RWPE2 (cell line): ENCODE measurements at regions not wholly inside any gene's neighbourhood (a gene's known extent, or its start where the extent isn't known, plus 50 kb on each side); places are given as distances from the start of the nearest gene placed in this dataset.
"Not testable (repeated sequence)": the region's sequence is repeated elsewhere in the genome, so short reads cannot be mapped to it uniquely, and the experiment has no call there.

ENCODE experiments used
- ATAC-seq: fragments of 200-7000 bp; cut with Tn5 transposase; 3 replicates; pipeline ENCODE4 v1.9.1; 2021; ENCODE audit warnings: low read depth
- DNase-seq: peaks from one replicate; pipeline ENCODE4 v3.0.0-alpha.2; 2020; ENCODE audit warnings: low spot score
- H3K27ac ChIP-seq: fragments of 450-650 bp; 2 replicates; pipeline ENCODE4 v1.5.1; 2017; ENCODE audit warnings: mild to moderate bottlenecking; ENCODE audit not compliant: poor library complexity, severe bottlenecking
- H3K27me3 ChIP-seq: fragments of 250-450 bp; sonication (Bioruptor Pico); 2 replicates; pipeline ENCODE4 v1.5.1; 2021; ENCODE audit warnings: mild to moderate bottlenecking, moderate library complexity; ENCODE audit not compliant: insufficient read depth, poor library complexity, severe bottlenecking
- H3K36me3 ChIP-seq: fragments of 250-450 bp; sonication (Bioruptor Pico); 2 replicates; pipeline ENCODE4 v1.5.1; 2020; ENCODE audit warnings: low read depth, mild to moderate bottlenecking, moderate library complexity
- H3K4me1 ChIP-seq: fragments of 250-450 bp; sonication (Bioruptor Pico); 2 replicates; pipeline ENCODE4 v1.5.1; 2021; ENCODE audit warnings: mild to moderate bottlenecking, moderate library complexity; ENCODE audit not compliant: insufficient read depth, poor library complexity, severe bottlenecking
- H3K4me3 ChIP-seq: fragments of 250-450 bp; sonication (Bioruptor Pico); 2 replicates; pipeline ENCODE4 v1.5.1; 2021; ENCODE audit warnings: mild to moderate bottlenecking, moderate library complexity; ENCODE audit not compliant: severe bottlenecking
- H3K9me3 ChIP-seq: fragments of 250-450 bp; sonication (Bioruptor Pico); 2 replicates; pipeline ENCODE4 v1.5.1; 2021; ENCODE audit warnings: mild to moderate bottlenecking, moderate library complexity; ENCODE audit not compliant: severe bottlenecking
- TF ChIP-seq, protein P1 (sequence below): fragments of 450-650 bp; IDR thresholded peaks from one replicate; pipeline ENCODE4 v1.5.1; 2017; ENCODE audit warnings: mild to moderate bottlenecking, moderate library complexity; ENCODE audit not compliant: poor library complexity, severe bottlenecking

DNA sequence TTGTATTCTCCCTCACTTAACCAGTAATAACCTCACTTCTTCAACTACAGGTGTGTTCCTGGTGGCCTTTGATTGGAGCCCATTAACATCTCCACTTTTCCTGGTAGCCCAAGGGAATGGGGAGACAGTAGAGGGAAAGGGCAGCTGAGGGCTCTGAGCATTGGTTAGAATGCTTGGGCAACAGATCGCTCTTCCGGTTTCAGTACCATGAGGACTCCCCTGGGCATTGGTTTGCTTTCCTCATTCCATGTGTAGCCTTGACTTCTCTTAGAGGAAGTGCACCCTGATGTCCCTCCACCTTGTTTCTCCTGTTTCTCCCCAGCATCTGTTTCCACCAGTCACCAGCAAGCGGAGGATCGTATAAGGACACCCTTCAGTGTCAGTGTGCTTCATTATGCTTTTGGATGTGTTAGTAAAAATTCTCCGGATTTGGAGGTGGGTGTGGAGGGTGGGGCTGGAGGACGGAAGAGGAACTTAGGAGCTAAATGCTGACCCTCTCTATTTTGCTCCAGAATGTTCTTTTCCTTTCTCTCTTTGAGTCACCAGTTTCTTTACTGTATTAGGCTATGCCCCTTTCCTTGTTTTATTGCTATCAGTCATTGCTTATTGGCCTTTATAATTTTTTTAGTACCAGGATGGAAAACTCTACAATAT, 50.6 kb upstream of the ZNG1B start:
- H3K27ac ChIP-seq, H3K36me3 ChIP-seq, H3K9me3 ChIP-seq, ATAC-seq, H3K27me3 ChIP-seq, H3K4me3 ChIP-seq, H3K4me1 ChIP-seq, DNase-seq: not testable (repeated sequence)

DNA sequence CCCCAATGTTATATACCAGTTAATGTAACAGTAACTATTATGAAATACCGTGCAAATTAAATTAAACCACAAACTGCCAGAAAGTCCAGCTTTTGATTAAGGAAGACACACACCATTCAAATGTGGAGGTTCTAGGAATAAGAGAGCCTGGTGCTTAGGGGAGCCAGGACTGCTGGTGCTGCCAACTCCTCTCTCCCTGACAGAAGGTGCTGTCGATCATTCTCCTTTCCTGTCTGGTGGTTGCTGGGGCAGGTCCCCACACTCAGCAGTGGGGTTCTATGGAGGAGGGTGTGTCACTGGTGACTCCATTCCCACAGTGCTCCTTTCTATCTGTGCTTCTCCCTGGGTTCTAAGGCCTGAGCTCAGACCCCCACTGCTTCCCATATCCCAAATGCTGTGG, 57.9 kb upstream of the ZNG1B start:
- H3K27me3 ChIP-seq, DNase-seq, H3K27ac ChIP-seq, H3K36me3 ChIP-seq, H3K9me3 ChIP-seq, H3K4me3 ChIP-seq, H3K4me1 ChIP-seq, ATAC-seq: not testable (repeated sequence)

DNA sequence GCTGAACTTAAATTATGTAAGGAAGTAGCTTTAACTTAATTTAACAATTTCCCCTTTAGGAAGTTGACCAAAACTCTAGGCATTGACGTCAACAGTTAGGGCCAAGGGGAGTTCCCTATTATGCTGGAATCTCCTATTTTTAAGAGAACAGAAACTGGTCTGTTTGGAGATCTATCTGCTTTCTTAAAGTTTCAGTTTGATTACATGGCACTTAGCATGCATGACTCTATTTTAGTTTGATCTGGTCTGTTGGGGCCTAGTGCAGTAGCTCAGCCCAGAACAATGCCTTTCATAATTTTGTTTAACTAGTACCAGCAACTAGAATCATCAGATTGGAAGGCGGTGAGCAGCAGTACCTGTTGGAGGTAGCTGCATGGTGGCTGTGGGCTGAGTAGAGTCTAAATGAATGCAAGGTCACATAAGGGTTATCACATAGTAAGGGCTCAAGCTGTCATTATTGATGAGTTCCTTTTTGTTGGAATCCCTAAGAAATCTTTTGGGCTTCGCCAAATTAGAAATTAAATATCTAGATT, 60.5 kb upstream of the ZNG1B start:
- no peak for ATAC-seq

DNA sequence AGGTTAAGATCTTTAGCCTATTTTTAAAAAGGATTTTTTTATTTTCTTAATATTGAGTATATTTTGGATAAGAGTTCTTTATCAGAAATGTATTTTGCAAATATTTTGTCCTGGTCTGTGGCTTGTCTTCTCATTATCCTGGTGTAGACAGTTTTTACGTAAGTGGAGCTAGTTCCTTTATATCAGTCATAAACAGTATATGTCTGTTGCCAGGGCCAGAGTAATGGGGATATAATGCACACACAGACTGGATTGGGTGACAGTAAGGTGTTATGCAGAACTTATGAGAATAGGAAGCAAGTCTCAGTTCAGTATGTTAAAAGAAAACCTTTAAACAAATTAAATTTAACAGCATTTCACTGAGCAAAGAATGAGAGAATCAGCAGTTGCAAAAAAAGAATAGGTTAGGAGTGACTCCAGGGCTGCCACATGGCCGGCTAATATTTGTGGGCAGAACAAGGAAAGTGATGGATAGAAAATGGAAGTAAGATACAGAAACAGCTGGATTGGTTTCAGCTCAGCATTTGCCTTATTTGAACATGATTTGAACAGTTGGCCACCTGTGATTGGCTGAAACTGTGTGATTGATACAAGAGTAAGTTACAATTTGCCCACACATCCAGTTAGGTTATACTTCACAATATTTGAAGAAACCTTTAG, 61.1 kb upstream of the ZNG1B start:
- Histone ChIP-seq H3K36me3 (no peaks in the 10 kb centered on the region), H3K4me3 (no peak overlapping the region), H3K4me1 (no peaks in the 10 kb centered on the region), H3K9me3 (no peaks in the 10 kb centered on the region), H3K27ac (no peak overlapping the region), H3K27me3 (no peaks in the 10 kb centered on the region)
- DNase-seq, result no peak
- ATAC-seq, result no peak
- TF ChIP-seq, protein P1, sequence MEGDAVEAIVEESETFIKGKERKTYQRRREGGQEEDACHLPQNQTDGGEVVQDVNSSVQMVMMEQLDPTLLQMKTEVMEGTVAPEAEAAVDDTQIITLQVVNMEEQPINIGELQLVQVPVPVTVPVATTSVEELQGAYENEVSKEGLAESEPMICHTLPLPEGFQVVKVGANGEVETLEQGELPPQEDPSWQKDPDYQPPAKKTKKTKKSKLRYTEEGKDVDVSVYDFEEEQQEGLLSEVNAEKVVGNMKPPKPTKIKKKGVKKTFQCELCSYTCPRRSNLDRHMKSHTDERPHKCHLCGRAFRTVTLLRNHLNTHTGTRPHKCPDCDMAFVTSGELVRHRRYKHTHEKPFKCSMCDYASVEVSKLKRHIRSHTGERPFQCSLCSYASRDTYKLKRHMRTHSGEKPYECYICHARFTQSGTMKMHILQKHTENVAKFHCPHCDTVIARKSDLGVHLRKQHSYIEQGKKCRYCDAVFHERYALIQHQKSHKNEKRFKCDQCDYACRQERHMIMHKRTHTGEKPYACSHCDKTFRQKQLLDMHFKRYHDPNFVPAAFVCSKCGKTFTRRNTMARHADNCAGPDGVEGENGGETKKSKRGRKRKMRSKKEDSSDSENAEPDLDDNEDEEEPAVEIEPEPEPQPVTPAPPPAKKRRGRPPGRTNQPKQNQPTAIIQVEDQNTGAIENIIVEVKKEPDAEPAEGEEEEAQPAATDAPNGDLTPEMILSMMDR, result no peak

More for the DNA sequence above, 60.5 kb upstream of the ZNG1B start:
- H3K9me3 ChIP-seq, result no peaks in the 10 kb centered on the region
- H3K27ac ChIP-seq, result no peak overlapping the region
- DNase-seq, result no peak
- TF ChIP-seq, protein P1, result no peak
- H3K27me3 ChIP-seq, result no peaks in the 10 kb centered on the region
- H3K36me3 ChIP-seq, result no peaks in the 10 kb centered on the region
- no peak overlapping the region for H3K4me3 ChIP-seq
- no peaks in the 10 kb centered on the region for H3K4me1 ChIP-seq

DNA sequence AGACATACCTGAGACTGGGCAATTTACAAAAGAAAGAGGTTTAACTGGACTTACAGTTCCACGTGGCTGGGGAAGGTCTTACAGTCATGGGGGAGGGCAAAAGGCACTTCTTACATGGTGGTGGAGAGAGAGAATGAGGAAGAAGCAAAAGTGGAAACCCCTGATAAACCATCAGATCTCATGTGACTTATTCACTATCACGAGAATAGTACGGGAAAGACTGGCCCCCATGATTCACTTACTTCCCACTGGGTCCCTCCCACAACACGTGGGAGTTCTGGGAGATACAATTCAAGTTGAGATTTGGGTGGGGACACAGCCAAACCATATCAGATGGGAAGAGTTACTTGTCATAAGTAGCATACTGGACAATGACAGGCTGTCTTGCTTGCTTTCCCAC, 62.6 kb upstream of the ZNG1B start:
- DNase-seq, H3K9me3 ChIP-seq, ATAC-seq: not testable (repeated sequence)

DNA sequence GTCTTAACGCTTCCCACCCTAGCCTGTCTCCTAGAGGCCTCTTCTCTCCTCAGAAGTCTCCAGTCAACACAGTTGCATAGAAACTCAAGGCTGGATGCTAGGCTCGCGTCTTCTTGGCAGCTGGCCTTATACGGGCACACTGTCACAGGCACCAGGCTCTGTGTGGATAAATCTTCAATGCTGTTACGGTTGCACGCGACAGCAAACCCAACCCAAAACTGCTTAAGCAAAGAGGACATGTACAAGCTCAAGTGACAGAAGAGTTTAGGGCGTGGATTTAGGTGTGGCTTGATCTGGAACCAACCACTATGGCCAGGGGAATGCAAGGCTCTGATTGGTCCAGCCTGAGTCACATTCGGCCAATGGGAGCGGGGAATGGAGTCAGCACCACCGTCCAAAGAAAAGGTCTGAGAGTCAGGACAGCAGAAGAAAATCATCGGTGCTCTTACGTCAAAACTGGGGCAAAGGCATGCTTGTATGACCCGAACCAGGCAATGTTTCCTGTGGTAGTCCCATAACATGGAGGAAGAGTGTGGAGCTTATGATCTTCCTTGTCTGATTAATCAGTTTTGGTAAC, 65.1 kb upstream of the ZNG1B start:
- not testable (repeated sequence) for DNase-seq, ATAC-seq, H3K4me1 ChIP-seq, H3K9me3 ChIP-seq, H3K36me3 ChIP-seq, H3K4me3 ChIP-seq, H3K27me3 ChIP-seq, H3K27ac ChIP-seq

More for the DNA sequence above, 62.6 kb upstream of the ZNG1B start:
- H3K27ac ChIP-seq, H3K4me1 ChIP-seq, H3K36me3 ChIP-seq, H3K4me3 ChIP-seq, H3K27me3 ChIP-seq: not testable (repeated sequence)
